Epithelial cell of prostate (primary cell): ENCODE measurements at regions not wholly inside any gene's neighbourhood (a gene's known extent, or its start where the extent isn't known, plus 50 kb on each side); places are given as distances from the start of the nearest gene placed in this dataset.
"Not testable (repeated sequence)": the region's sequence is repeated elsewhere in the genome, so short reads cannot be mapped to it uniquely, and the experiment has no call there.

Source experiments
- DNase-seq: peaks from one replicate; pipeline ENCODE4 v3.0.0-alpha.2; 2011; ENCODE audit warnings: low read depth, low spot score
- H3K27ac ChIP-seq: fragments of 450-650 bp; 2 replicates; pipeline ENCODE4 v1.5.1; 2017; ENCODE audit warnings: mild to moderate bottlenecking

- no peak for DNase-seq
- H3K27ac ChIP-seq, result no peak overlapping the region
Observed at GRCh38 chr14:52202151-52202550, 65.3 kb upstream of the PTGDR start.

GRCh38 chr14:52190337-52190931 is 77.1 kb upstream of the PTGDR start:
- no peak overlapping the region for H3K27ac ChIP-seq
- no peak for DNase-seq

GRCh38 chr14:52189325-52189724 is 78.2 kb upstream of the PTGDR start:
- H3K27ac ChIP-seq, result no peak overlapping the region
- DNase-seq, result no peak

GRCh38 chr14:52188381-52188780 is 79.1 kb upstream of the PTGDR start:
- no peak overlapping the region for H3K27ac ChIP-seq
- DNase-seq, result no peak

GRCh38 chr14:52185178-52185577 is 82.3 kb upstream of the PTGDR start:
- no peak for DNase-seq
- H3K27ac ChIP-seq, result no peak overlapping the region

- no peak for DNase-seq
- H3K27ac ChIP-seq, result no peak overlapping the region
Observed at GRCh38 chr14:52182853-52183252, 84.6 kb upstream of the PTGDR start.

GRCh38 chr14:52179141-52179790 is 88.2 kb upstream of the PTGDR start:
- no peak overlapping the region for H3K27ac ChIP-seq
- no peak for DNase-seq

GRCh38 chr14:52175982-52176502 is 91.5 kb upstream of the PTGDR start:
- H3K27ac ChIP-seq, result no peak overlapping the region
- DNase-seq, result no peak

GRCh38 chr14:52171932-52172331 is 95.6 kb upstream of the PTGDR start:
- not testable (repeated sequence) for DNase-seq, H3K27ac ChIP-seq

GRCh38 chr14:52166822-52167221 is 98.0 kb upstream of the NID2 start:
- no peak overlapping the region for H3K27ac ChIP-seq
- DNase-seq, result no peak

GRCh38 chr14:52155651-52156213 is 86.9 kb upstream of the NID2 start:
- H3K27ac ChIP-seq, result no peak overlapping the region
- DNase-seq, result no peak

- DNase-seq, result no peak
- no peak overlapping the region for H3K27ac ChIP-seq
Observed at GRCh38 chr14:52154992-52155650, 86.3 kb upstream of the NID2 start.

GRCh38 chr14:52153939-52154338 is 85.1 kb upstream of the NID2 start:
- no peak overlapping the region for H3K27ac ChIP-seq
- DNase-seq, result no peak

GRCh38 chr14:52150162-52150561 is 81.3 kb upstream of the NID2 start:
- H3K27ac ChIP-seq, result no peak overlapping the region
- DNase-seq, result no peak

GRCh38 chr14:52148371-52148770 is 79.5 kb upstream of the NID2 start:
- DNase-seq, result no peak

GRCh38 chr14:52146504-52146903 is 77.6 kb upstream of the NID2 start:
- DNase-seq, result no peak
- H3K27ac ChIP-seq, result no peak overlapping the region

More at GRCh38 chr14:52148371-52148770, 79.5 kb upstream of the NID2 start:
- H3K27ac ChIP-seq, result no peak overlapping the region

GRCh38 chr14:52144099-52144498 is 75.2 kb upstream of the NID2 start:
- H3K27ac ChIP-seq, DNase-seq: not testable (repeated sequence)

GRCh38 chr14:52142504-52142903 is 73.6 kb upstream of the NID2 start:
- no peak for DNase-seq
- H3K27ac ChIP-seq, result no peak overlapping the region

GRCh38 chr14:52131640-52132320 is 62.9 kb upstream of the NID2 start:
- DNase-seq, result peak; percentile 46
- no peak overlapping the region for H3K27ac ChIP-seq

- DNase-seq, result no peak
- no peak overlapping the region for H3K27ac ChIP-seq
Observed at GRCh38 chr14:52129721-52130120, 60.9 kb upstream of the NID2 start.

- no peak overlapping the region for H3K27ac ChIP-seq
Observed at GRCh38 chr14:52125885-52126284, 57.0 kb upstream of the NID2 start.

More at GRCh38 chr14:52125885-52126284, 57.0 kb upstream of the NID2 start:
- DNase-seq, result no peak
